GM23338 (cell line): ENCODE measurements at regions not wholly inside any gene's neighbourhood (a gene's known extent, or its start where the extent isn't known, plus 50 kb on each side); places are given as distances from the start of the nearest gene placed in this dataset.

Experiments
- ATAC-seq: fragments of 200-7000 bp; cut with Tn5 transposase; 3 replicates; pipeline ENCODE4 v1.9.1; 2020
- DNase-seq: peaks from one replicate; pipeline ENCODE4 v3.0.0-alpha.2; 2015; ENCODE audit warnings: low spot score
- H2AFZ ChIP-seq: fragments of 200-600 bp; sonication (generic); 2 replicates; pipeline ENCODE4 v1.8.0; 2016; ENCODE audit warnings: antibody characterized with exemption, mild to moderate bottlenecking, moderate library complexity
- H3F3A ChIP-seq: fragments of 200-600 bp; sonication (generic); replicated peaks from 2 replicates; pipeline ENCODE4 v1.8.0; 2017; ENCODE audit warnings: antibody characterized with exemption, mixed run types, low read depth
- H3K27ac ChIP-seq: fragments of 200-600 bp; sonication (generic); 2 replicates; pipeline ENCODE4 v1.6.1; 2016; ENCODE audit warnings: low read depth
- H3K27me3 ChIP-seq: fragments of 200-600 bp; sonication (generic); 2 replicates; pipeline ENCODE4 v1.8.0; 2016; ENCODE audit warnings: mild to moderate bottlenecking, mixed run types, moderate library complexity; ENCODE audit not compliant: insufficient read depth
- H3K36me3 ChIP-seq: fragments of 200-600 bp; sonication (generic); 2 replicates; pipeline ENCODE4 v1.8.0; 2016; ENCODE audit warnings: mild to moderate bottlenecking; ENCODE audit not compliant: insufficient read depth
- H3K4me1 ChIP-seq: fragments of 200-600 bp; sonication (generic); 2 replicates; pipeline ENCODE4 v1.8.0; 2016; ENCODE audit warnings: mild to moderate bottlenecking, moderate library complexity; ENCODE audit not compliant: insufficient read depth
- H3K4me2 ChIP-seq: fragments of 200-600 bp; sonication (generic); 2 replicates; pipeline ENCODE4 v1.7.1; 2017; ENCODE audit warnings: mixed run types
- H3K4me3 ChIP-seq: fragments of 200-600 bp; sonication (generic); 2 replicates; pipeline ENCODE4 v1.6.1; 2016; ENCODE audit warnings: mixed run types
- H3K79me2 ChIP-seq: fragments of 200-600 bp; sonication (generic); replicated peaks from 2 replicates; pipeline ENCODE4 v1.8.0; 2017; ENCODE audit warnings: mild to moderate bottlenecking; ENCODE audit not compliant: insufficient read depth
- H3K9me2 ChIP-seq: fragments of 200-600 bp; sonication (generic); 2 replicates; pipeline ENCODE4 v1.8.0; 2017; ENCODE audit not compliant: insufficient read depth
- H4K20me1 ChIP-seq: fragments of 200-600 bp; sonication (generic); replicated peaks from 2 replicates; pipeline ENCODE4 v1.8.0; 2017; ENCODE audit warnings: mild to moderate bottlenecking; ENCODE audit not compliant: insufficient read depth
- H3K27ac Mint-ChIP-seq: 2 replicates; pipeline ENCODE4 v1.8.0; 2020; ENCODE audit warnings: inconsistent platforms, mild to moderate bottlenecking, moderate library complexity, mixed read lengths
- H3K27me3 Mint-ChIP-seq: 3 replicates; pipeline ENCODE4 v1.8.0; 2022; ENCODE audit warnings: low read depth, mild to moderate bottlenecking, moderate library complexity, mixed read lengths, inconsistent platforms; ENCODE audit not compliant: insufficient read depth, poor library complexity
- H3K36me3 Mint-ChIP-seq: 3 replicates; pipeline ENCODE4 v1.8.0; 2021; ENCODE audit warnings: low read depth, mild to moderate bottlenecking, inconsistent platforms, moderate library complexity, mixed read lengths
- H3K4me1 Mint-ChIP-seq: 3 replicates; pipeline ENCODE4 v1.8.0; 2020; ENCODE audit warnings: mild to moderate bottlenecking, inconsistent platforms, mixed read lengths
- H3K4me3 Mint-ChIP-seq: 3 replicates; pipeline ENCODE4 v1.8.0; 2021; ENCODE audit warnings: moderate library complexity, mild to moderate bottlenecking, inconsistent platforms, mixed read lengths
- H3K9me3 Mint-ChIP-seq: 3 replicates; pipeline ENCODE4 v1.8.0; 2020; ENCODE audit warnings: moderate library complexity, mild to moderate bottlenecking, inconsistent platforms, mixed read lengths
- CREB1 ChIP-seq: fragments of 250-450 bp; sonication (Bioruptor Pico); IDR thresholded peaks from 2 replicates; pipeline ENCODE4 v1.5.0; 2020; ENCODE audit warnings: low read depth, mild to moderate bottlenecking, moderate library complexity
- CTCF ChIP-seq, 2 experiments: fragments of 200-600 bp in 1 of 2; sonication (generic) in 1 of 2; conservative IDR thresholded peaks; 2 replicates each; pipeline versions ENCODE4 v1.5.1 to v1.6.1; 2016 to 2017; ENCODE audit warnings: antibody characterized with exemption in 2 of 2, low read depth in 2 of 2, mild to moderate bottlenecking in 2 of 2, moderate library complexity in 1 of 2
- ETS1 ChIP-seq: IDR thresholded peaks from 2 replicates; pipeline ENCODE4 v1.6.1; 2016; ENCODE audit warnings: antibody characterized with exemption
- EZH2 ChIP-seq: fragments of 200-600 bp; sonication (generic); IDR thresholded peaks from one replicate; pipeline ENCODE4 v1.8.0; 2017; ENCODE audit warnings: antibody characterized with exemption, mild to moderate bottlenecking, low read depth; ENCODE audit not compliant: unreplicated experiment
- EZH2phosphoT487 ChIP-seq: fragments of 200-600 bp; sonication (generic); IDR thresholded peaks from one replicate; pipeline ENCODE4 v1.8.1; 2018; ENCODE audit warnings: antibody characterized with exemption; ENCODE audit not compliant: unreplicated experiment
- JUNB ChIP-seq: IDR thresholded peaks from one replicate; pipeline ENCODE4 v1.6.1; 2016; ENCODE audit warnings: antibody characterized with exemption; ENCODE audit not compliant: unreplicated experiment
- NANOG ChIP-seq: IDR thresholded peaks from 2 replicates; pipeline ENCODE4 v1.6.1; 2016; ENCODE audit warnings: antibody characterized with exemption, borderline replicate concordance
- POLR2AphosphoS5 ChIP-seq: IDR thresholded peaks from 2 replicates; pipeline ENCODE4 v1.6.1; 2016; ENCODE audit warnings: antibody characterized with exemption, low read depth
- REST ChIP-seq: IDR thresholded peaks from one replicate; pipeline ENCODE4 v1.6.1; 2018; ENCODE audit warnings: antibody characterized with exemption; ENCODE audit not compliant: unreplicated experiment
- STAT1 ChIP-seq: IDR thresholded peaks from one replicate; pipeline ENCODE4 v1.6.1; 2016; ENCODE audit warnings: antibody characterized with exemption; ENCODE audit not compliant: unreplicated experiment
- ZNF114 ChIP-seq: fragments of 250-450 bp; sonication (Bioruptor Pico); IDR thresholded peaks from 2 replicates; pipeline ENCODE4 v1.5.0; 2020; ENCODE audit warnings: mild to moderate bottlenecking, moderate library complexity
- ZNF331 ChIP-seq: fragments of 250-450 bp; sonication (Bioruptor Pico); IDR thresholded peaks from 2 replicates; pipeline ENCODE4 v1.5.0; 2020; ENCODE audit warnings: low read depth, mild to moderate bottlenecking, moderate library complexity
- ZNF462 ChIP-seq: fragments of 250-450 bp; sonication (Bioruptor Pico); IDR thresholded peaks from 2 replicates; pipeline ENCODE4 v1.5.0; 2020; ENCODE audit warnings: mild to moderate bottlenecking, moderate library complexity

- Mint-ChIP-seq H3K27me3 (peaks cover 3% of the 10 kb centered on the region), H3K4me3 (no peak overlapping the region), H3K27ac (no peak overlapping the region), H3K9me3 (0 out of 3 replicates have a peak, but pooled peaks cover 3% of the 10 kb centered on the region), H3K36me3 (no peaks in the 10 kb centered on the region), H3K4me1 (0 out of 3 replicates have a peak, but pooled peaks cover 2% of the 10 kb centered on the region)
- DNase-seq, result no peak
- Histone ChIP-seq H3K4me3 (no peak overlapping the region), H2AFZ (peak overlapping the region; percentile 88), H3K4me1 (no peaks in the 10 kb centered on the region), H3F3A (no peaks in the 10 kb centered on the region), H4K20me1 (no peaks in the 10 kb centered on the region), H3K27ac (no peak overlapping the region), H3K4me2 (no peak overlapping the region), H3K36me3 (no peaks in the 10 kb centered on the region), H3K27me3 (no peaks in the 10 kb centered on the region), H3K9me2 (peaks cover 8% of the 10 kb centered on the region; the same call in 1 of the 2 replicates), H3K79me2 (no peaks in the 10 kb centered on the region)
- ATAC-seq, result no peak; the same call in 2 of the 3 replicates
- TF ChIP-seq REST, result no peak
- TF ChIP-seq CREB1 (CRISPR knock-in tag), result no peak
- no peak for TF ChIP-seq JUNB
- no peak for TF ChIP-seq ZNF462 (CRISPR knock-in tag)
- no peak for TF ChIP-seq ZNF331 (CRISPR knock-in tag)
- no peak for TF ChIP-seq NANOG
- TF ChIP-seq STAT1, result no peak
- no peak for TF ChIP-seq ZNF114 (CRISPR knock-in tag)
- no peak for TF ChIP-seq EZH2phosphoT487
- no peak for TF ChIP-seq CTCF (conservative IDR thresholded peaks at IDR 0.05; ENCODE audit: low read depth in 2 of 2)
- TF ChIP-seq EZH2, result no peak
- TF ChIP-seq POLR2AphosphoS5, result no peak
- TF ChIP-seq ETS1, result no peak
Observed at GRCh38 chr16:80389338-80389737, 151.5 kb upstream of the DYNLRB2 start.
